GM20000 (cell line): ENCODE measurements at regions not wholly inside any gene's neighbourhood (a gene's known extent, or its start where the extent isn't known, plus 50 kb on each side); places are given as distances from the start of the nearest gene placed in this dataset.

Source experiments
- DNase-seq: peaks from one replicate; pipeline ENCODE4 v3.0.0; 2012; ENCODE audit warnings: low spot score
- TF ChIP-seq, protein P1 (sequence below): IDR thresholded peaks from 2 replicates; pipeline ENCODE4 v1.5.1; 2012; ENCODE audit warnings: mild to moderate bottlenecking, control low read depth; ENCODE audit errors: extremely low read depth, missing control alignments

DNA sequence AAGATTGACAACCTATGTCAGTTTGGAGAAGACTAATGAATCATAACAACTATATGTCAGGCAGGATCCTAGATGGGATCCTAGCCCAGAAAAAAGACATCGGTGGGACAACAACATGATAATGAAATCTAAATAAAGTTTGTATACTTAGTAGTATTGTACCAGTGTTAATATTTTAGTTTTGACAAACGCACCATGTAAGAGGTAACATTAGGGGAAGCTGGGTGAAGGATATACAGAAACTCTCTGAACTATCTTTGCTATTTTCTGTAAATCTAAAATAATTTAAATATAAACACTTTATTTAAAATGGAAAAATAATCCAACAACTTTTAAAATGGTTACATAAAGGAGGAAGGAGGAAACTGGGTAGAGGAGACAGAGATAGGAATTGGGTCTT, 105.6 kb upstream of the AP1S2 start:
- no peak for DNase-seq

DNA sequence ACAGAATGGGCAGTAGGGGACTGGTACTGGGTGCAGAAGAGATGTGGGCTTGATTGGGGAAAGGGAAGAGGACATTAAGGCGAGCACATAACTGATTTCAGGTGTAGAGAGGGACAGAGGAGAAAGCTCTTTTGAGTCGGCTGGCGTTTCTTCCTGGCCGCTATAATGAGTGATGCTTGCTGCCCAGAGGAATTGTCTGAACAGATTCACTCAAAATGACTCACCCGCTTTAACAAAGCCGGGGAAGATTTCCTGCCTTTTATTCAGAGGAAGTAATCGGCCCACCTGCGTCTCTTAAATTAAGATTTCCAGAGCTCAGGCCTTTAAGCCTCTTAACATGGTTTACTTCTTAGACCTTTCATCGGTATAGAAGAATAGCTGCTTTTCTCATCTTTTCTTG, 102.1 kb upstream of the AP1S2 start:
- DNase-seq: no peak
- TF ChIP-seq, protein P1, sequence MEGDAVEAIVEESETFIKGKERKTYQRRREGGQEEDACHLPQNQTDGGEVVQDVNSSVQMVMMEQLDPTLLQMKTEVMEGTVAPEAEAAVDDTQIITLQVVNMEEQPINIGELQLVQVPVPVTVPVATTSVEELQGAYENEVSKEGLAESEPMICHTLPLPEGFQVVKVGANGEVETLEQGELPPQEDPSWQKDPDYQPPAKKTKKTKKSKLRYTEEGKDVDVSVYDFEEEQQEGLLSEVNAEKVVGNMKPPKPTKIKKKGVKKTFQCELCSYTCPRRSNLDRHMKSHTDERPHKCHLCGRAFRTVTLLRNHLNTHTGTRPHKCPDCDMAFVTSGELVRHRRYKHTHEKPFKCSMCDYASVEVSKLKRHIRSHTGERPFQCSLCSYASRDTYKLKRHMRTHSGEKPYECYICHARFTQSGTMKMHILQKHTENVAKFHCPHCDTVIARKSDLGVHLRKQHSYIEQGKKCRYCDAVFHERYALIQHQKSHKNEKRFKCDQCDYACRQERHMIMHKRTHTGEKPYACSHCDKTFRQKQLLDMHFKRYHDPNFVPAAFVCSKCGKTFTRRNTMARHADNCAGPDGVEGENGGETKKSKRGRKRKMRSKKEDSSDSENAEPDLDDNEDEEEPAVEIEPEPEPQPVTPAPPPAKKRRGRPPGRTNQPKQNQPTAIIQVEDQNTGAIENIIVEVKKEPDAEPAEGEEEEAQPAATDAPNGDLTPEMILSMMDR: no peak

More for the DNA sequence above, 105.6 kb upstream of the AP1S2 start:
- TF ChIP-seq, protein P1: no peak

DNA sequence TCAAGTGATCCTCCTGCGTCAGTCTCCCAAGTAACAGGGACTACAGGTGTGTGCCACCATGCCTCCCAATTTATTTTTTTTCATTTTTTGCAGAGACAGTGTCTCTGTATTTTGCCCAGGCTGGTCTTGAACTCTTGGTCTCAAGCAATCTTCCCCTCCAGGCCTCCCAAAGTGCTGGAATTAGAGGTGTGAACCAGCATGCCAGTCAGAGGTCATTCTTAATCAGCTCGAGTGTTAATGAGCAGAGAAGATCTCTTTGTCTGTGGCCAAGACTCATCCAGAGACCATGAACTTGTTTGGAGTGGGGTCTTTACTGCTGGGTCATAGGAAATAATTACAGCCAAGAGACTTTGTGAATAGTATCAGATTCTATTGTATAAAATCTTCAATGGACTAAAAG, 99.2 kb upstream of the AP1S2 start:
- TF ChIP-seq, protein P1: no peak
- DNase-seq: no peak

DNA sequence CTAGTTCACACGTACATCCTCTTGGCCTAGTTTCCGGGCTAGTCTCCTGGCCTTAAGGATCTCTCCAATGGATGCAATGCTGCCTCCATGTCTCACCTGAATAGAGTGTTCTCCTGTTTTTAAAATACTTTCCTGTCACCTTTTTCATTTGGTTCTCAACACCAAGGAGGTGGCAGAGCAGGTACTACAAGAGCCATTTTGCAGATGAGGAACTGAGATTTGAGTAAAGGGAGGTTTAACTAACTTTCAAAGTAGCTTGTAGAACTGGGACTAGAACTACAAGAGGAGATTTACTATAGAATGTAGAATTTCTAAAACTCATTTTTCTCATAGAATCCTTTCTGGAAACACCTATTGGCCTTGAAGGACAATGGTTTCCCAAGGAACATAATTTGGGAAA, 97.6 kb upstream of the AP1S2 start:
- TF ChIP-seq, protein P1: no peak
- DNase-seq: no peak

DNA sequence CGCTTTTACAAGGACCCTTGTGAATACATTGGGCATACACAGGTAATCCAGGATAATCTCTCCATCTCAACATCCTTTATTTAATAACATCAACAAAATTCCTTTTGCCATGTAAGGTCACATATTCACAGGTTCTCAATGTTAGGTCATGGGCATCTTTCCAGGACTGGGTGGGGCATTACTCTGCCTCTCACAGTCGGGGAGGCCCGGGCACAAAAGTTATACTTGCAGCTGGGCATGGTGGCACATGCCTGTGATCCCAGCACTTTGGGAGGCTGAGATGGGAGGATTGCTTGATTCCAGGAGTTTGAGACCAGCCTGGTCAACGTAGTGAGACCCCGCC, 93.7 kb upstream of the AP1S2 start:
- no peak for DNase-seq
- TF ChIP-seq, protein P1: no peak

DNA sequence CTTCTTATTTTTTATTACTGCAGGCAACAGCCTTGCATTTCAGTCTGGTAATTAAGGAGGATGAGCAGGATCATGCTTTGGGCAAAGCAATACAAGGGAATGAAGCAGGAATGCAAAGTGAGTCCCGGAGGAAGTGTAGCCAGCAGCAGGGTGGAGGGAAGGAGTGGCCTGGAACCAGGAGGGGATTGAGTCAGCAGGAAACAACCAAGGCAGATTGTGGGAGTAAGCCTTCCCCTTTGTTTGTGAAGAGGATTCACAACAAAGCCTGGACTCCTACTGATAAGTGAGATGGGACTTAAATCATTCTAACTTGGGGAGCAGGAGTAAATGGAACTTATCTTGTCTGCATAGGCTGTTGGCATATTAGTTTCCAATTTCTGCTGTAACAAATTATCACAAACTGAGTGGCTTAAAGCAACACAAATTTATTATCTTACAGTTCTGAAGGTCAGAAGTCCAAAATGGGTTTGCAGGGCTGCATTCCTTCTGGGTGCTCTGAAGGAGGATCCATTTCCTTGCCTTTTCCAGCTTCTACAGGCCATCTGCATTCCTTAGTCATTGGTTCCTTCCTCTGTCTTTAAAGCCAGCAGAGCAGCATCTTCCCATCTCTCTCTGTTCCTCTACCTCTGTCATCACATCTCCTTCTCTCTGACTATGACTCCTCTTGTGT, 93.2 kb upstream of the AP1S2 start:
- no peak for DNase-seq
- TF ChIP-seq, protein P1: no peak

DNA sequence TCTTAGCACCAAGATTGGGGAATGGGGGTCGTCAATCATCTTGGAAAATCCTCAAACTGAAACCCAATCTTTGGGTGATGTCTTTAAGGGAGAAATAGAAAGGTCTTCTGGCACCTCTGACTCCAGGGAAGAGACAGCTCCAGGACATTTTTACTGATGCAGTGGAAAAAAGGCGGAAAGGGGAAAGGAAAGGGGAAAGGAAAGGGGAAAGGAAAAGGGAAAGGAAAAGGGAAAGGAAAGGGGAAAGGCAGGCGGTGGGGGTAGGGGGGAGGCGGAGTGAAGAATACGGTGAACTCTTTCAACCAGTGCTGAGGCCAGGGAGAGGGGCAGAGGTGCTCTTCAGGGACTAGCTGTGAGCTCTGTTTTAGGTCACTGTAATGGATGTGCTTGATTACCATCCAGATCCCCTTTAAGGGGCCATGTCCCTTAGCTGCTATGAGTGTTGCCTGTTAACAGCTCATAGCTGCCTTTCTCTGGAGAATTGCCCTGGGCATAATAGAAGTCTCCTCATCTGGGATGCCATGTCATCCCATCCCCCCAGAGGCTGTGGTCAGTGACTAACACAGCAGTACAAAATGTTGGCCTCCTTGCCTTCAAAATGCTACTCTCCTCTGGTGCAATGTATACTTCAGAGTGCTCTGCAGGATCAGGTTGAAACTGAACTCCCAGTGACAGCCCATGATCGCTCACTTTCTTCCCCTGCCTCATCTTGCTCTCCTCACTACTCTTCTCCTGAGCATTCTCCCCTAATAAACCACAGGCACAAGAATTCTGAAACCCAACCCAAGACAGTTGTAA, 92.4 kb upstream of the AP1S2 start:
- DNase-seq: no peak
- TF ChIP-seq, protein P1: no peak
